WTC11 (cell line): ENCODE measurements at regions not wholly inside any gene's neighbourhood (a gene's known extent, or its start where the extent isn't known, plus 50 kb on each side); places are given as distances from the start of the nearest gene placed in this dataset.

Experiments
- ATAC-seq: fragments of 200-7000 bp; cut with Tn5 transposase; 2 replicates; pipeline ENCODE4 v1.10.0; 2021; ENCODE audit warnings: mild to moderate bottlenecking, moderate library complexity
- CTCF ChIA-PET: fragments of 300-600 bp; sonication (Branson Sonifier 250); formaldehyde crosslinking; loops from one replicate; lab custom pipeline; 2021; ENCODE audit warnings: antibody characterized with exemption; lab: Charles Lee
- POLR2A ChIA-PET: fragments of 350-600 bp; sonication (Branson Sonifier 250); formaldehyde crosslinking; loops from one replicate; lab custom pipeline; 2021; ENCODE audit warnings: antibody characterized with exemption; lab: Charles Lee
- DNase-seq: peaks from one replicate; pipeline ENCODE4 v3.0.0; 2021; ENCODE audit warnings: low spot score
- H3K27ac Mint-ChIP-seq: 2 replicates; pipeline ENCODE4 v1.8.0; 2021; ENCODE audit warnings: mixed read lengths
- H3K27me3 Mint-ChIP-seq: 2 replicates; pipeline ENCODE4 v1.8.0; 2021; ENCODE audit warnings: low read depth, mild to moderate bottlenecking, moderate library complexity, mixed read lengths
- H3K36me3 Mint-ChIP-seq: 2 replicates; pipeline ENCODE4 v1.8.0; 2021; ENCODE audit warnings: mixed read lengths
- H3K4me1 Mint-ChIP-seq: 2 replicates; pipeline ENCODE4 v1.8.0; 2022; ENCODE audit warnings: mixed read lengths
- H3K4me3 Mint-ChIP-seq: 2 replicates; pipeline ENCODE4 v1.8.0; 2021; ENCODE audit warnings: mild to moderate bottlenecking, moderate library complexity, mixed read lengths
- H3K9me3 Mint-ChIP-seq: 2 replicates; pipeline ENCODE4 v1.8.0; 2021; ENCODE audit warnings: mixed read lengths
- ATF1 ChIP-seq: sonication (generic); formaldehyde crosslinking; IDR thresholded peaks from 2 replicates; pipeline ENCODE4 v1.8.1; 2023; ENCODE audit warnings: mild to moderate bottlenecking, moderate library complexity, missing genetic modification reagents
- CBFB ChIP-seq: sonication (generic); formaldehyde crosslinking; IDR thresholded peaks from 2 replicates; pipeline ENCODE4 v1.8.1; 2022; ENCODE audit warnings: mild to moderate bottlenecking, low read depth, missing genetic modification reagents
- ETV6 ChIP-seq: sonication (generic); formaldehyde crosslinking; IDR thresholded peaks from 2 replicates; pipeline ENCODE4 v1.8.1; 2022; ENCODE audit warnings: mild to moderate bottlenecking, missing genetic modification reagents
- FOXK1 ChIP-seq: sonication (generic); formaldehyde crosslinking; IDR thresholded peaks from 2 replicates; pipeline ENCODE4 v1.8.0; 2022; ENCODE audit warnings: mild to moderate bottlenecking, moderate library complexity, missing genetic modification reagents
- GRHL2 ChIP-seq: fragments of 250-450 bp; sonication (Bioruptor Pico); IDR thresholded peaks from 2 replicates; pipeline ENCODE4 v1.8.0; 2022; ENCODE audit warnings: mild to moderate bottlenecking, moderate library complexity; ENCODE audit not compliant: insufficient replicate concordance, severe bottlenecking
- JUN ChIP-seq: sonication (generic); formaldehyde crosslinking; IDR thresholded peaks from 2 replicates; pipeline ENCODE4 v1.8.0; 2023; ENCODE audit warnings: mild to moderate bottlenecking, missing genetic modification reagents
- KAT7 ChIP-seq: sonication (generic); formaldehyde crosslinking; IDR thresholded peaks from 2 replicates; pipeline ENCODE4 v1.8.1; 2023; ENCODE audit warnings: missing genetic modification reagents, mild to moderate bottlenecking, borderline replicate concordance
- MXD4 ChIP-seq: fragments of 250-450 bp; sonication (Bioruptor Pico); IDR thresholded peaks from 2 replicates; pipeline ENCODE4 v1.8.0; 2021; ENCODE audit warnings: mild to moderate bottlenecking, moderate library complexity, borderline replicate concordance
- NR3C1 ChIP-seq: sonication (generic); formaldehyde crosslinking; conservative IDR thresholded peaks from 2 replicates; pipeline ENCODE4 v1.8.1; 2023; ENCODE audit warnings: low read depth, mild to moderate bottlenecking, missing genetic modification reagents
- SP1 ChIP-seq: sonication (generic); formaldehyde crosslinking; conservative IDR thresholded peaks from 2 replicates; pipeline ENCODE4 v1.8.1; 2022; ENCODE audit warnings: missing genetic modification reagents
- ZNF396 ChIP-seq: fragments of 250-450 bp; sonication (Bioruptor Pico); IDR thresholded peaks from 2 replicates; pipeline ENCODE4 v1.8.0; 2021; ENCODE audit warnings: mild to moderate bottlenecking, moderate library complexity, borderline replicate concordance
- ZNF671 ChIP-seq: fragments of 250-450 bp; sonication (Bioruptor Pico); IDR thresholded peaks from 2 replicates; pipeline ENCODE4 v1.8.0; 2021; ENCODE audit warnings: mild to moderate bottlenecking
- TF ChIP-seq, protein P1 (sequence below): sonication (generic); formaldehyde crosslinking; IDR thresholded peaks from 2 replicates; pipeline ENCODE4 v1.8.0; 2022; ENCODE audit warnings: mild to moderate bottlenecking, missing genetic modification reagents
- TF ChIP-seq, protein P2 (sequence below): sonication (generic); formaldehyde crosslinking; IDR thresholded peaks from 2 replicates; pipeline ENCODE4 v1.8.0; 2022; ENCODE audit warnings: mild to moderate bottlenecking, missing genetic modification reagents
- TF ChIP-seq, protein P3 (sequence below): fragments of 250-450 bp; sonication (Bioruptor Pico); IDR thresholded peaks from 2 replicates; pipeline ENCODE4 v1.9.0; 2021; ENCODE audit warnings: mild to moderate bottlenecking, borderline replicate concordance
- TF ChIP-seq, protein P4 (sequence below): sonication (generic); formaldehyde crosslinking; IDR thresholded peaks from 2 replicates; pipeline ENCODE4 v1.8.0; 2023; ENCODE audit warnings: mild to moderate bottlenecking, missing genetic modification reagents
- TF ChIP-seq, protein P5 (sequence below): sonication (generic); formaldehyde crosslinking; IDR thresholded peaks from 2 replicates; pipeline ENCODE4 v1.8.1; 2023; ENCODE audit warnings: mild to moderate bottlenecking, missing genetic modification reagents
- TF ChIP-seq, protein P6 (sequence below): sonication (generic); formaldehyde crosslinking; IDR thresholded peaks from 2 replicates; pipeline ENCODE4 v1.8.1; 2022; ENCODE audit warnings: mild to moderate bottlenecking, missing genetic modification reagents, moderate library complexity, borderline replicate concordance
- TF ChIP-seq, protein P7 (sequence below): sonication (generic); formaldehyde crosslinking; IDR thresholded peaks from 2 replicates; pipeline ENCODE4 v1.8.1; 2023; ENCODE audit warnings: mild to moderate bottlenecking, moderate library complexity, missing genetic modification reagents

DNA sequence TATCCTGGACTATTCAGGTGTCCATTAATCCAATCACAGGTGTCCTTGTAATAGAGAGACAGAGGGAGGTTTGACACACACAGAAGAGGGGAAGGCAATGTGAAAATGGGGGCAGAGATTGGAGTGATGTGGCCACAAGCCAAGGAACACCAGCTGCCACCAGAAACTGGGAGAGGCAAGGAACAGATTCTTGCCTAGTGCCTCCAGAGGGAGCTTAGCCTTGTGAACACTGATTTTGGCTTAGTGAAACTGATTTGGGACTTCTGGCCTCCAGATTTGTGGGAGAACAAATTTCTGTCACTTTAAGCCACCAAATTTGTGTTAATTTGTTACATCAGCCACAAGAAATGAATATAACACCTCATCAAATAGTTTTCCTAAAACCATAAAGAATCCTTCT is 416.2 kb downstream of the ENC1 start (continued):
- TF ChIP-seq, protein P1, sequence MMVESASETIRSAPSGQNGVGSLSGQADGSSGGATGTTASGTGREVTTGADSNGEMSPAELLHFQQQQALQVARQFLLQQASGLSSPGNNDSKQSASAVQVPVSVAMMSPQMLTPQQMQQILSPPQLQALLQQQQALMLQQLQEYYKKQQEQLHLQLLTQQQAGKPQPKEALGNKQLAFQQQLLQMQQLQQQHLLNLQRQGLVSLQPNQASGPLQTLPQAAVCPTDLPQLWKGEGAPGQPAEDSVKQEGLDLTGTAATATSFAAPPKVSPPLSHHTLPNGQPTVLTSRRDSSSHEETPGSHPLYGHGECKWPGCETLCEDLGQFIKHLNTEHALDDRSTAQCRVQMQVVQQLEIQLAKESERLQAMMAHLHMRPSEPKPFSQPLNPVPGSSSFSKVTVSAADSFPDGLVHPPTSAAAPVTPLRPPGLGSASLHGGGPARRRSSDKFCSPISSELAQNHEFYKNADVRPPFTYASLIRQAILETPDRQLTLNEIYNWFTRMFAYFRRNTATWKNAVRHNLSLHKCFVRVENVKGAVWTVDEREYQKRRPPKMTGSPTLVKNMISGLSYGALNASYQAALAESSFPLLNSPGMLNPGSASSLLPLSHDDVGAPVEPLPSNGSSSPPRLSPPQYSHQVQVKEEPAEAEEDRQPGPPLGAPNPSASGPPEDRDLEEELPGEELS (CRISPR knock-in tag) = no peak
- no peak for TF ChIP-seq ZNF671 (CRISPR knock-in tag)
- no peak for TF ChIP-seq ZNF396 (CRISPR knock-in tag)
- TF ChIP-seq, protein P2, sequence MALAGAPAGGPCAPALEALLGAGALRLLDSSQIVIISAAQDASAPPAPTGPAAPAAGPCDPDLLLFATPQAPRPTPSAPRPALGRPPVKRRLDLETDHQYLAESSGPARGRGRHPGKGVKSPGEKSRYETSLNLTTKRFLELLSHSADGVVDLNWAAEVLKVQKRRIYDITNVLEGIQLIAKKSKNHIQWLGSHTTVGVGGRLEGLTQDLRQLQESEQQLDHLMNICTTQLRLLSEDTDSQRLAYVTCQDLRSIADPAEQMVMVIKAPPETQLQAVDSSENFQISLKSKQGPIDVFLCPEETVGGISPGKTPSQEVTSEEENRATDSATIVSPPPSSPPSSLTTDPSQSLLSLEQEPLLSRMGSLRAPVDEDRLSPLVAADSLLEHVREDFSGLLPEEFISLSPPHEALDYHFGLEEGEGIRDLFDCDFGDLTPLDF (CRISPR knock-in tag) = no peak
- TF ChIP-seq, protein P3, sequence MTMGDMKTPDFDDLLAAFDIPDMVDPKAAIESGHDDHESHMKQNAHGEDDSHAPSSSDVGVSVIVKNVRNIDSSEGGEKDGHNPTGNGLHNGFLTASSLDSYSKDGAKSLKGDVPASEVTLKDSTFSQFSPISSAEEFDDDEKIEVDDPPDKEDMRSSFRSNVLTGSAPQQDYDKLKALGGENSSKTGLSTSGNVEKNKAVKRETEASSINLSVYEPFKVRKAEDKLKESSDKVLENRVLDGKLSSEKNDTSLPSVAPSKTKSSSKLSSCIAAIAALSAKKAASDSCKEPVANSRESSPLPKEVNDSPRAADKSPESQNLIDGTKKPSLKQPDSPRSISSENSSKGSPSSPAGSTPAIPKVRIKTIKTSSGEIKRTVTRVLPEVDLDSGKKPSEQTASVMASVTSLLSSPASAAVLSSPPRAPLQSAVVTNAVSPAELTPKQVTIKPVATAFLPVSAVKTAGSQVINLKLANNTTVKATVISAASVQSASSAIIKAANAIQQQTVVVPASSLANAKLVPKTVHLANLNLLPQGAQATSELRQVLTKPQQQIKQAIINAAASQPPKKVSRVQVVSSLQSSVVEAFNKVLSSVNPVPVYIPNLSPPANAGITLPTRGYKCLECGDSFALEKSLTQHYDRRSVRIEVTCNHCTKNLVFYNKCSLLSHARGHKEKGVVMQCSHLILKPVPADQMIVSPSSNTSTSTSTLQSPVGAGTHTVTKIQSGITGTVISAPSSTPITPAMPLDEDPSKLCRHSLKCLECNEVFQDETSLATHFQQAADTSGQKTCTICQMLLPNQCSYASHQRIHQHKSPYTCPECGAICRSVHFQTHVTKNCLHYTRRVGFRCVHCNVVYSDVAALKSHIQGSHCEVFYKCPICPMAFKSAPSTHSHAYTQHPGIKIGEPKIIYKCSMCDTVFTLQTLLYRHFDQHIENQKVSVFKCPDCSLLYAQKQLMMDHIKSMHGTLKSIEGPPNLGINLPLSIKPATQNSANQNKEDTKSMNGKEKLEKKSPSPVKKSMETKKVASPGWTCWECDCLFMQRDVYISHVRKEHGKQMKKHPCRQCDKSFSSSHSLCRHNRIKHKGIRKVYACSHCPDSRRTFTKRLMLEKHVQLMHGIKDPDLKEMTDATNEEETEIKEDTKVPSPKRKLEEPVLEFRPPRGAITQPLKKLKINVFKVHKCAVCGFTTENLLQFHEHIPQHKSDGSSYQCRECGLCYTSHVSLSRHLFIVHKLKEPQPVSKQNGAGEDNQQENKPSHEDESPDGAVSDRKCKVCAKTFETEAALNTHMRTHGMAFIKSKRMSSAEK (CRISPR knock-in tag) = no peak
- TF ChIP-seq ETV6 = no peak
- TF ChIP-seq, all 79 proteins: peak for 0

DNA sequence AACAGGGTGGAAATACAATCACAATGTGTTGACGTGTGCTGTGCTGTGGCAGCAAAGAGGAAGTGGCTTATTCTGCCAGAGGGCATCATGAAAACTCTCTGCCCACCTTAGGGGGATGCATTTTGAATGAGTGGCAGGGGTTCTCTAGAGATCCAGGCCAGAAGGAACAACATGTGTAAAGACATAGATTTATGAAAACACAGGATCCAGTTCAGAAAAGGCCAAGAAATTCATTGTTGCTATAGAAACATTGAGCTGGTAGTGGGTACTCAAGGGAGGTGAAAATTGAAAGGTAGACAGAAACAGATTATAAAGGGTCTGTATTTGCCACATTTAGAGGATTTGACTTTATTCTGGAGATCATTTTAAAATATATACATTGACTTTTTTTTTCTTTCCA is 417.7 kb downstream of the ENC1 start:
- CTCF ChIA-PET = no interaction called here
- ATAC-seq = no peak
- H3K4me3 Mint-ChIP-seq = no peak overlapping the region

More for the DNA sequence above, 417.7 kb downstream of the ENC1 start:
- Mint-ChIP-seq H3K9me3 (peaks cover 43% of the 10 kb centered on the region), H3K36me3 (peaks cover 31% of the 10 kb centered on the region), H3K27ac (no peak overlapping the region)
- no peak for DNase-seq
- TF ChIP-seq, protein P4, sequence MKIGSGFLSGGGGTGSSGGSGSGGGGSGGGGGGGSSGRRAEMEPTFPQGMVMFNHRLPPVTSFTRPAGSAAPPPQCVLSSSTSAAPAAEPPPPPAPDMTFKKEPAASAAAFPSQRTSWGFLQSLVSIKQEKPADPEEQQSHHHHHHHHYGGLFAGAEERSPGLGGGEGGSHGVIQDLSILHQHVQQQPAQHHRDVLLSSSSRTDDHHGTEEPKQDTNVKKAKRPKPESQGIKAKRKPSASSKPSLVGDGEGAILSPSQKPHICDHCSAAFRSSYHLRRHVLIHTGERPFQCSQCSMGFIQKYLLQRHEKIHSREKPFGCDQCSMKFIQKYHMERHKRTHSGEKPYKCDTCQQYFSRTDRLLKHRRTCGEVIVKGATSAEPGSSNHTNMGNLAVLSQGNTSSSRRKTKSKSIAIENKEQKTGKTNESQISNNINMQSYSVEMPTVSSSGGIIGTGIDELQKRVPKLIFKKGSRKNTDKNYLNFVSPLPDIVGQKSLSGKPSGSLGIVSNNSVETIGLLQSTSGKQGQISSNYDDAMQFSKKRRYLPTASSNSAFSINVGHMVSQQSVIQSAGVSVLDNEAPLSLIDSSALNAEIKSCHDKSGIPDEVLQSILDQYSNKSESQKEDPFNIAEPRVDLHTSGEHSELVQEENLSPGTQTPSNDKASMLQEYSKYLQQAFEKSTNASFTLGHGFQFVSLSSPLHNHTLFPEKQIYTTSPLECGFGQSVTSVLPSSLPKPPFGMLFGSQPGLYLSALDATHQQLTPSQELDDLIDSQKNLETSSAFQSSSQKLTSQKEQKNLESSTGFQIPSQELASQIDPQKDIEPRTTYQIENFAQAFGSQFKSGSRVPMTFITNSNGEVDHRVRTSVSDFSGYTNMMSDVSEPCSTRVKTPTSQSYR (CRISPR knock-in tag) = no peak
- no peak for TF ChIP-seq JUN (CRISPR knock-in tag)
- TF ChIP-seq, protein P5, sequence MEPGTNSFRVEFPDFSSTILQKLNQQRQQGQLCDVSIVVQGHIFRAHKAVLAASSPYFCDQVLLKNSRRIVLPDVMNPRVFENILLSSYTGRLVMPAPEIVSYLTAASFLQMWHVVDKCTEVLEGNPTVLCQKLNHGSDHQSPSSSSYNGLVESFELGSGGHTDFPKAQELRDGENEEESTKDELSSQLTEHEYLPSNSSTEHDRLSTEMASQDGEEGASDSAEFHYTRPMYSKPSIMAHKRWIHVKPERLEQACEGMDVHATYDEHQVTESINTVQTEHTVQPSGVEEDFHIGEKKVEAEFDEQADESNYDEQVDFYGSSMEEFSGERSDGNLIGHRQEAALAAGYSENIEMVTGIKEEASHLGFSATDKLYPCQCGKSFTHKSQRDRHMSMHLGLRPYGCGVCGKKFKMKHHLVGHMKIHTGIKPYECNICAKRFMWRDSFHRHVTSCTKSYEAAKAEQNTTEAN (CRISPR knock-in tag) = no peak
- no peak for TF ChIP-seq CBFB (CRISPR knock-in tag)
- no peak for TF ChIP-seq SP1
- no peak for TF ChIP-seq ATF1 (CRISPR knock-in tag)
- TF ChIP-seq FOXK1 = no peak
- TF ChIP-seq NR3C1 (CRISPR knock-in tag) = no peak
- no peak for TF ChIP-seq MXD4 (CRISPR knock-in tag)
- no peak for TF ChIP-seq ZNF671 (CRISPR knock-in tag)
- TF ChIP-seq, protein P6, sequence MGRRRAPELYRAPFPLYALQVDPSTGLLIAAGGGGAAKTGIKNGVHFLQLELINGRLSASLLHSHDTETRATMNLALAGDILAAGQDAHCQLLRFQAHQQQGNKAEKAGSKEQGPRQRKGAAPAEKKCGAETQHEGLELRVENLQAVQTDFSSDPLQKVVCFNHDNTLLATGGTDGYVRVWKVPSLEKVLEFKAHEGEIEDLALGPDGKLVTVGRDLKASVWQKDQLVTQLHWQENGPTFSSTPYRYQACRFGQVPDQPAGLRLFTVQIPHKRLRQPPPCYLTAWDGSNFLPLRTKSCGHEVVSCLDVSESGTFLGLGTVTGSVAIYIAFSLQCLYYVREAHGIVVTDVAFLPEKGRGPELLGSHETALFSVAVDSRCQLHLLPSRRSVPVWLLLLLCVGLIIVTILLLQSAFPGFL (CRISPR knock-in tag) = no peak
- TF ChIP-seq KAT7 (CRISPR knock-in tag) = no peak
- no peak for TF ChIP-seq GRHL2 (CRISPR knock-in tag)
- TF ChIP-seq, protein P7, sequence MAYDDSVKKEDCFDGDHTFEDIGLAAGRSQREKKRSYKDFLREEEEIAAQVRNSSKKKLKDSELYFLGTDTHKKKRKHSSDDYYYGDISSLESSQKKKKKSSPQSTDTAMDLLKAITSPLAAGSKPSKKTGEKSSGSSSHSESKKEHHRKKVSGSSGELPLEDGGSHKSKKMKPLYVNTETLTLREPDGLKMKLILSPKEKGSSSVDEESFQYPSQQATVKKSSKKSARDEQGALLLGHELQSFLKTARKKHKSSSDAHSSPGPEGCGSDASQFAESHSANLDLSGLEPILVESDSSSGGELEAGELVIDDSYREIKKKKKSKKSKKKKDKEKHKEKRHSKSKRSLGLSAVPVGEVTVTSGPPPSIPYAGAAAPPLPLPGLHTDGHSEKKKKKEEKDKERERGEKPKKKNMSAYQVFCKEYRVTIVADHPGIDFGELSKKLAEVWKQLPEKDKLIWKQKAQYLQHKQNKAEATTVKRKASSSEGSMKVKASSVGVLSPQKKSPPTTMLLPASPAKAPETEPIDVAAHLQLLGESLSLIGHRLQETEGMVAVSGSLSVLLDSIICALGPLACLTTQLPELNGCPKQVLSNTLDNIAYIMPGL (CRISPR knock-in tag) = no peak
- TF ChIP-seq, all 79 proteins: peak for 0
- H3K27me3 Mint-ChIP-seq = no peaks in the 10 kb centered on the region; the same call in 1 of the 2 replicates
- H3K4me1 Mint-ChIP-seq = no peaks in the 10 kb centered on the region
- POLR2A ChIA-PET = no interaction called here
